RWPE2 (cell line): ENCODE measurements at regions not wholly inside any gene's neighbourhood (a gene's known extent, or its start where the extent isn't known, plus 50 kb on each side); places are given as distances from the start of the nearest gene placed in this dataset.

Experiments used
- ATAC-seq: fragments of 200-7000 bp; cut with Tn5 transposase; 3 replicates; pipeline ENCODE4 v1.9.1; 2021; ENCODE audit warnings: low read depth
- DNase-seq: peaks from one replicate; pipeline ENCODE4 v3.0.0-alpha.2; 2020; ENCODE audit warnings: low spot score
- H3K27ac ChIP-seq: fragments of 450-650 bp; 2 replicates; pipeline ENCODE4 v1.5.1; 2017; ENCODE audit warnings: mild to moderate bottlenecking; ENCODE audit not compliant: poor library complexity, severe bottlenecking
- H3K27me3 ChIP-seq: fragments of 250-450 bp; sonication (Bioruptor Pico); 2 replicates; pipeline ENCODE4 v1.5.1; 2021; ENCODE audit warnings: mild to moderate bottlenecking, moderate library complexity; ENCODE audit not compliant: insufficient read depth, poor library complexity, severe bottlenecking
- H3K36me3 ChIP-seq: fragments of 250-450 bp; sonication (Bioruptor Pico); 2 replicates; pipeline ENCODE4 v1.5.1; 2020; ENCODE audit warnings: low read depth, mild to moderate bottlenecking, moderate library complexity
- H3K4me1 ChIP-seq: fragments of 250-450 bp; sonication (Bioruptor Pico); 2 replicates; pipeline ENCODE4 v1.5.1; 2021; ENCODE audit warnings: mild to moderate bottlenecking, moderate library complexity; ENCODE audit not compliant: insufficient read depth, poor library complexity, severe bottlenecking
- H3K4me3 ChIP-seq: fragments of 250-450 bp; sonication (Bioruptor Pico); 2 replicates; pipeline ENCODE4 v1.5.1; 2021; ENCODE audit warnings: mild to moderate bottlenecking, moderate library complexity; ENCODE audit not compliant: severe bottlenecking
- H3K9me3 ChIP-seq: fragments of 250-450 bp; sonication (Bioruptor Pico); 2 replicates; pipeline ENCODE4 v1.5.1; 2021; ENCODE audit warnings: mild to moderate bottlenecking, moderate library complexity; ENCODE audit not compliant: severe bottlenecking
- TF ChIP-seq, protein P1 (sequence below): fragments of 450-650 bp; IDR thresholded peaks from one replicate; pipeline ENCODE4 v1.5.1; 2017; ENCODE audit warnings: mild to moderate bottlenecking, moderate library complexity; ENCODE audit not compliant: poor library complexity, severe bottlenecking

DNA sequence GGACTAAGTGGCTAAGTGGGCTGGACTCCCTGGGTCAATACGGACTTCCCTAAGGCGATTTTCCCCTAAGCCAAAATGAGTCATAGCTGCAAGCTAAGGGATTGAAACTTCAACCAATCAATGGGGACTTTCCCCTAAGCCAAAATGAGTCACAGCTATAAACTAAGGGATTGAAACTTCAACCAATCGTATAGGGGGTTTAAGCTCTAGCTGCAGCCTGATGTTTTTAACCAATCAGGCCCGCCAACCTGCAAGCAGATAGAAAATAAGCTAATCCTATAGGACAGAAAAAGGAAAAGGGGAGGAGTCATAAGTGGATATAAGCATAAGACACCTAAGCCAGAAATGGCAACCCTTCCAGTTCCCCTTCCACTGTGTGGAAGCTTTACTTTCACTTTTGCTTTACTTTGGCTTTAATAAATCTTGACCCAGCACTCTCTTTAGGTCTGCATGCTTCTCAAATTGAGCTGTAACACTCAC is 655.0 kb upstream of the HS3ST5 start:
- DNase-seq, result no peak
- no peak overlapping the region for H3K4me3 ChIP-seq
- no peaks in the 10 kb centered on the region for H3K9me3 ChIP-seq
- H3K27me3 ChIP-seq, result no peaks in the 10 kb centered on the region
- ATAC-seq, result no peak
- H3K4me1 ChIP-seq, result no peaks in the 10 kb centered on the region
- H3K36me3 ChIP-seq, result no peaks in the 10 kb centered on the region
- H3K27ac ChIP-seq, result no peak overlapping the region
- TF ChIP-seq, protein P1, sequence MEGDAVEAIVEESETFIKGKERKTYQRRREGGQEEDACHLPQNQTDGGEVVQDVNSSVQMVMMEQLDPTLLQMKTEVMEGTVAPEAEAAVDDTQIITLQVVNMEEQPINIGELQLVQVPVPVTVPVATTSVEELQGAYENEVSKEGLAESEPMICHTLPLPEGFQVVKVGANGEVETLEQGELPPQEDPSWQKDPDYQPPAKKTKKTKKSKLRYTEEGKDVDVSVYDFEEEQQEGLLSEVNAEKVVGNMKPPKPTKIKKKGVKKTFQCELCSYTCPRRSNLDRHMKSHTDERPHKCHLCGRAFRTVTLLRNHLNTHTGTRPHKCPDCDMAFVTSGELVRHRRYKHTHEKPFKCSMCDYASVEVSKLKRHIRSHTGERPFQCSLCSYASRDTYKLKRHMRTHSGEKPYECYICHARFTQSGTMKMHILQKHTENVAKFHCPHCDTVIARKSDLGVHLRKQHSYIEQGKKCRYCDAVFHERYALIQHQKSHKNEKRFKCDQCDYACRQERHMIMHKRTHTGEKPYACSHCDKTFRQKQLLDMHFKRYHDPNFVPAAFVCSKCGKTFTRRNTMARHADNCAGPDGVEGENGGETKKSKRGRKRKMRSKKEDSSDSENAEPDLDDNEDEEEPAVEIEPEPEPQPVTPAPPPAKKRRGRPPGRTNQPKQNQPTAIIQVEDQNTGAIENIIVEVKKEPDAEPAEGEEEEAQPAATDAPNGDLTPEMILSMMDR, result no peak

DNA sequence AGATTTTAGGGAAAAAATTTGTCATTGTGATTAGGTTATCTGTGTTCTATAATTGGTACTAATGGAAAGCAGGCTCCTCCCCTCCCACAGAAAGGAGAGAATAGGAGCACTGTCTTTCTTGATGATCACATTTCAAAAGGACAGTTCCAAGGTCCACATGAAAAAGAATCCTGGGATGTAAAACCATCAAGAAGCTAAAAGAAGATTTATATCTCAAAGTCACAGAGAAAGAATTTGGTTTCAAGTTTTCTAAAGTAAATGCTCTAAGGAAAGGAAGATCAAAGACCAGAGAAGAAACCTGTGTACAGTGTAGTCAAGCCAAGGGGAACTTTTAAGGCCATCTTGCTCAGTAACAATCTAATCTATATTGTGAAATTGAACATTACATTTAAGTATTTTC is 652.7 kb upstream of the HS3ST5 start:
- Histone ChIP-seq H3K27me3 (no peaks in the 10 kb centered on the region), H3K4me3 (no peak overlapping the region), H3K27ac (no peak overlapping the region), H3K36me3 (no peaks in the 10 kb centered on the region), H3K9me3 (no peaks in the 10 kb centered on the region), H3K4me1 (no peaks in the 10 kb centered on the region)
- no peak for DNase-seq
- TF ChIP-seq, protein P1, result no peak
- no peak for ATAC-seq

- Histone ChIP-seq H3K9me3 (no peaks in the 10 kb centered on the region), H3K27me3 (no peaks in the 10 kb centered on the region), H3K36me3 (no peaks in the 10 kb centered on the region), H3K27ac (no peak overlapping the region), H3K4me1 (no peaks in the 10 kb centered on the region), H3K4me3 (no peak overlapping the region)
- TF ChIP-seq, protein P1, result no peak
- DNase-seq, result no peak
- ATAC-seq, result no peak
Observed at GRCh38 chr6:114989279-114989964, 646.6 kb upstream of the HS3ST5 start.

- Histone ChIP-seq H3K4me1 (no peaks in the 10 kb centered on the region), H3K4me3 (no peak overlapping the region), H3K27me3 (no peaks in the 10 kb centered on the region), H3K36me3 (no peaks in the 10 kb centered on the region), H3K27ac (no peak overlapping the region), H3K9me3 (no peaks in the 10 kb centered on the region)
- ATAC-seq (no peak), DNase-seq (no peak)
- TF ChIP-seq, protein P1, result no peak
Observed at GRCh38 chr6:114987281-114987680, 644.5 kb upstream of the HS3ST5 start.

GRCh38 chr6:114955363-114955762 is 612.5 kb upstream of the HS3ST5 start:
- no peaks in the 10 kb centered on the region for H3K27me3 ChIP-seq
- no peaks in the 10 kb centered on the region for H3K9me3 ChIP-seq
- DNase-seq, result no peak
- TF ChIP-seq, protein P1, result no peak
- no peaks in the 10 kb centered on the region for H3K4me1 ChIP-seq
- H3K4me3 ChIP-seq, result no peak overlapping the region
- no peak overlapping the region for H3K27ac ChIP-seq
- ATAC-seq, result no peak
- H3K36me3 ChIP-seq, result no peaks in the 10 kb centered on the region
